ENCODE measurements at regions not wholly inside any gene's neighbourhood (a gene's known extent, or its start where the extent isn't known, plus 50 kb on each side); places are given as distances from the start of the nearest gene placed in this dataset.

GRCh38 chr7:145916776-145917175, 199.8 kb upstream of the CNTNAP2 start:
- TF ChIP-seq POLR2AphosphoS5 (IDR thresholded peaks at IDR 0.05; ENCODE audit: insufficient read depth in 1 of 2, low read depth in 1 of 2) (no peak), CTCF (IDR thresholded peaks at IDR 0.05) (no peak), POLR2A (IDR thresholded peaks at IDR 0.05) (no peak)
